Stimulated activated CD4-positive, alpha-beta T cell treated with anti-CD3 and anti-CD28 coated beads, TNF-alpha, amount 100 ng/mL, for 48 hours (primary cell): ENCODE measurements at regions not wholly inside any gene's neighbourhood (a gene's known extent, or its start where the extent isn't known, plus 50 kb on each side); places are given as distances from the start of the nearest gene placed in this dataset.
"Not testable (repeated sequence)": the region's sequence is repeated elsewhere in the genome, so short reads cannot be mapped to it uniquely, and the experiment has no call there.

Experiments
- DNase-seq, 3 donors: peaks; one replicate each; pipeline ENCODE4 v3.0.0-alpha.2; 2020; ENCODE audit warnings: low read depth in 3 of 3

DNA sequence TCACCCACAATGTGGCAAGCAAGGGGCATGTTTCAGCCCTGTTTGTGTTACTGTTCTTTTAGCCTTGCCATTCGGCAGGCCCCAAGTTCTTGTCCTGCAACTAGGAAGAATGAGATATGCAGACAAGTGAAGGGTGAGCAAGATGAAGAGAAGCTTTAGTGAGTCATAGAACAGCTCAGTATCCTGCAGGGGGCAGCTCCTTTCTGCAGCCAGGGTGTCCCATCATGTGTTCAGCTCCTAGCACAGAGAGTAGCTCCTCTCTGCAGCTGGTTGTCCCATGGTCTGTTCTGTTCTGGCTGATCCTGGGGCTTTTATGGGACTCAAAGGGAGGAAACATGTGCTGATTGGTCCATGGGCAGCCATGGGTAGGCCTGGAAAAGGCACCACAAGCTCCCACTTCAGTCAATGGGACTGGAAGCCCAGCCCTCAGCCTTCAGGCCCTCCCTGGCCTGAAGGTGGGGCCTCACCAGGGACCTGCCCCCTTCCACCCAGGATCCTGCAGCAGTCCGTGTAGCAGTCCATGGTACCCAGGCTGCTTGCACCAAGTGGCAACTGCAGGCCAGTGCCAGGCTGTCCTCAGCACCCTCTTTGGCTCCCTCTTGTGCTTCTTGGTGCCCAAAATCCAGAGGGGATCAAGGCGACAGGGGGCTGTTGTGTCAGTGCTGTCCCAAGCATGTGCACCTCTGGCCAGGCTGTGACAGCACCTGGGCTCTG lies 326.4 kb downstream of the NR4A2 start:
- no peak for DNase-seq

DNA sequence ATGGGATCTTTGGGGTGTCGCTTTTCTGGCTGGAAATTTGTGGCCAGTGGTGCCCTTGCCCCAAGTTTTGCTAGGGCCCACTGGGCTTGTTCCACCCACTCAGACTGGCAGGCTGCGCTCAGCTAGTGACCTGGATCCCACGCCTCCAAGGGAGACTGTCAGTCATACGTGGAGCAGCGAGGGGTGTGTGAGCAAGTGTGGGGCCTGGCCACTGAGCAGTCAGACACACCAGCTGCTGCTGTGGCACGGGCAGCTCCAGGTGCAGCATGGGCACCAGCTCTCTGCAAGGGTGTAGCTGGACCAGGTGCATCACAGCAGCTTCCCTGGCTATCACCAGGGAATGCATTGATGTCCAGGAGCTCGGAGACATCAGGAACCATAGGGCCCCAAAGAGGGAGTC lies 327.0 kb downstream of the NR4A2 start:
- no peak for DNase-seq

GRCh38 chr2:156004459-156004858 lies 328.1 kb downstream of the NR4A2 start:
- DNase-seq, result no peak

DNA sequence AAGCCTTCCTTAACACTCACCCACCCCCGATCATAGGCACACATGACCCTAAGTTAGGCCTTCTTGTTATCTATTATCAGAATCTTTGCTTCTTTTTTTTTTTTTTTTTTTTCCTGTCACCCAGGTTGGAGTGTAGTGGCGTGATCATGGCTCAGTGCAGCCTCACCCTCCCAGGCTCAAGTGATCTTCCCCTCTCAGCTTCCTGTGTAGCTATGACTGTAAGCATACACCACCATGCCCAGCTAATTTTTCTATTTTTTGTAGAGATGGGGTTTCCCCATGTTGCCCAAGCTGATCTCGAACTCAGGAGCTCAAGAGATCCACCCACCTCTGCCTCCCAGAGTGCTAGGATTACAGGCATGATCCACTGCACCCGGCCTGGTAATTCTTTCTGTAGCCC lies 328.7 kb downstream of the NR4A2 start:
- DNase-seq, result no peak

- DNase-seq, result no peak
Observed at GRCh38 chr2:156001851-156002250, 330.7 kb downstream of the NR4A2 start.

- no peak for DNase-seq
Observed at GRCh38 chr2:155997538-155997937, 335.0 kb downstream of the NR4A2 start.

- DNase-seq, result no peak
Observed at GRCh38 chr2:155994315-155994714, 338.2 kb downstream of the NR4A2 start.

DNA sequence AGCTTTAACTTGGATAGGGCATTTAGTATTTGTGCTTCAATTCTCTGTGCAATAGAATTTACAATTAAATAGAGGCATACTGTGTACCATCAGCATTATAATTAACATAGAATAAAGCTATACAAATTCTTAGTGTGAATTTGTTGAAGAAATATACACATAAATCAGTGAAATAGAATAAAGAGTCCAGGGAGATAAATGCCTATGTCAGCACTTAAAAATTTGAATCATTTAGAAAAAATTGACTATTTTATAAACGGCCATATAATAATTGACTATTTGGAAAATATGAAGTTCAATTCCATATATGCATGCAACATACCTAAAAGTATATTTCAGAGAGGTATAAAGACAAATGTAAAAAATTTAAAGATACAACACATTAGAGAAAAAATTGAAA lies 348.7 kb downstream of the NR4A2 start:
- no peak for DNase-seq

DNA sequence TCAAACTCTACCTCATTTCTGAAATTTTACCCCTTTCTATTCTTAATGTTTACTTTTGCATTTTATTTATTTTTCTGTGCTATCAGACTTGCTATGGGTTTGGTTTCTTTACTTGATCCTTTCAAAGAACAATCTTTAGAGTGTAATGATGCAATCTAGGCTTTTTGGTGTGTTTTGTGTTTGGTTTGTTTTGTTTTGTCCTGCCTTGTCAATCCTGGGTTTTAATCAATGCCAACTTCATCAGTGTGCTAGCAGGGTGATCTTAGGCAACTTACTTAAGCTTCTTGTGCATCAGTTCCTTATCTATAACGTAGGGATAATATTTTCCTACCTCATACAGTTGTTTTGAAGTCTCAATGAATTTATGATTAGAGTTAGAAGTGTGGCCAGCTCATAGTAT lies 350.4 kb downstream of the NR4A2 start:
- no peak for DNase-seq

DNA sequence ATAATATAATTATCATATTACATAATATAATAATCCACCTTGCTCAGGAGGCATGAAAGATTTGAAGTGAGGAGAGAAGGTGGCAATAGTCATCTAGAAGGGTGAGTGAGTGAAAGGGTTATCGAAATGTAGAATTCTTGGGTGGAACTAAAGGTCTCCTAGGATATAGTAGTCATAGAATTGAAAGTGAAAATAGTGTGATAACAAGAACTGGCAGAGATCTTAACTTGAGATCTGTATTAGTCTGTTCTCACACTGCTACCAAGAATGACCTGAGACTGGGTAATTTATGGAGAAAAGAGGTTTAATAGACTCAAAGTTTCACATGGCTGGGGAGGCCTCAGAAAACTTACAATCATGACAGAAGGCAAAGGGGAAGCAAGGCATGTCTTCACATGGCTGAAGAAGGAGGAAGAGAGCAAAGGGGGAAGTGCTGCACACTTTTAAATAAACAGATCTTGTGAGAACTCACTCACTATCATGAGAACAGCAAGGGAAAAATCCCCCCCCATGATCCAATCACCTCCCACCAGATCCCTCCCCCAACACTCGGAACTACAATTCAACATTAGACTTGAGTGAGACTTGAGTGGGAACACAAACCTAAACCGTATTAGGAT lies 351.5 kb downstream of the NR4A2 start:
- no peak for DNase-seq

GRCh38 chr2:155975734-155976133 lies 356.8 kb downstream of the NR4A2 start:
- no peak for DNase-seq

GRCh38 chr2:155972916-155973315 lies 359.6 kb downstream of the NR4A2 start:
- DNase-seq, result no peak

DNA sequence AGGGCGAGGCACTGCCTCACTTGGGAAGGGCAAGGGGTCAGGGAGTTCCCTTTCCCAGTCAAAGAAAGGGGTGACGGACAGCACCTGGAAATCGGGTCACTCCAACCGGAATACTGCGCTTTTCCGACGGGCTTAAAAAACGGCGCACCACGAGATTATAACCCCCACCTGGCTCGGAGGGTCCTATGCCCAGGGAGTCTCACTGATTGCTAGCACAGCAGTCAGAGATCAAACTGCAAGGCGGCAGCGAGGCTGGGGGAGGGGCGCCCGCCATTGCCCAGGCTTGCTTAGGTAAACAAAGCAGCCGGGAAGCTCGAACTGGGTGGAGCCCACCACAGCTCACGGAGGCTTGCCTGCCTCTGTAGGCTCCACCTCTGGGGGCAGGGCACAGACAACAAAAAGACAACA lies 366.5 kb downstream of the NR4A2 start:
- not testable (repeated sequence) for DNase-seq

- DNase-seq, result no peak
Observed at GRCh38 chr2:155965415-155966063, 367.0 kb downstream of the NR4A2 start.

GRCh38 chr2:155961641-155962040 lies 370.9 kb downstream of the NR4A2 start:
- DNase-seq, result no peak

DNA sequence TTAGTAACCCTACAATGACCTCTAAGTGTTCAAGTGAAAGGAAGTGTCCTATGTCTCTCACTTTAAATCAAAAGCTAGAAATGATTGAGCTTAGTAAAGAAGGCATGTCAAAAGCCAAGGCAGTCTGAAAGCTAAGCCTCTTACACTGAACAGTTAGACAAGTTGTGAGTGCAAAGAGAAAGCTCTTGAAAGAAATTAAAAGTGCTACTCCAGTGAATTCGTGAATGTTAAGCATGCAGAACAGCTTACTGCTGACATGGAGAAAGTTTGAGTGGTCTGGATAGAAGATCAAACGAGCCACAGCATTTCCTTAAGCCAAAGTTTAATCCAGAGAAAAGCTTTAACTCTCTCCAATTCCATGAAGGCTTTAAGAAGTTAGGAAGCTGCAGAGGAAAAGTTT lies 373.7 kb downstream of the NR4A2 start:
- no peak for DNase-seq

DNA sequence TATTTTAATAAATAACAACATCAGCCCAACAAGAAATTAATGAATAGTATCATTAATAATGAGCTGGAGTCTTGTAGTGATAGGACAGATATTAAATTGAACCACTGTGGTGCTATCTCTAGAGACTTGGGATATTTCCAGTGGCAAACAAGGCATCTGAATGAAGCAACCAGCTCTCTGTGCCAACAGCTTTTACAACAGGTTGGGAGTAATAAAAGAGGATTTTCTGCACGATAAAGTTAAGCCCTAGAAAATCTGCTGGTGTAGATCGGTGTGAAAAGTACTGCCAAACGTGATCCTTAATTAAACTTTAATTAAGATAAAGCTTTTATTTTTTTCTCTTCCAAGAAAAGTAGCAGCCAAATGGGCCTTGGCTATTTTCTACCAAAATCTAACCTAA lies 385.5 kb downstream of the NR4A2 start:
- DNase-seq, result no peak

DNA sequence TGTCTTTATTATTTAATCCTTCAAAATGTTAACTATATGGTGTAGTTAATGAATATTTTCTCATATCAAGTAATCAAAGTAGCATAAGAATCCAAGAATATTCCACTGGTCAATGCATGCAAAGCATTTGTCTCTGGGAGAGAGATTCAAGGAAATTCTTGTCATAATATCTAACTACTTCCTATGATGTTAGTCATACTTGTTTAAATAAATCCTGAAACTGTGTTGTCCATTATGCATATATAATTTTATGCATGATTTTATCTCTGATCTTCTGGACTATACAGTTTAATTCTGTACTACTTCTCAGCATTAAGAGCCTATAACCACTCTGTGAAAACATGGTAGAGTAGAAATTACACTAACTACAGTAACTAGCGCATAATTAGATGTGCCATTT lies 388.3 kb downstream of the NR4A2 start:
- no peak for DNase-seq

- no peak for DNase-seq
Observed at GRCh38 chr2:155930312-155930711, 402.2 kb downstream of the NR4A2 start.

- DNase-seq, result no peak
Observed at GRCh38 chr2:155917380-155917779, 415.1 kb downstream of the NR4A2 start.

DNA sequence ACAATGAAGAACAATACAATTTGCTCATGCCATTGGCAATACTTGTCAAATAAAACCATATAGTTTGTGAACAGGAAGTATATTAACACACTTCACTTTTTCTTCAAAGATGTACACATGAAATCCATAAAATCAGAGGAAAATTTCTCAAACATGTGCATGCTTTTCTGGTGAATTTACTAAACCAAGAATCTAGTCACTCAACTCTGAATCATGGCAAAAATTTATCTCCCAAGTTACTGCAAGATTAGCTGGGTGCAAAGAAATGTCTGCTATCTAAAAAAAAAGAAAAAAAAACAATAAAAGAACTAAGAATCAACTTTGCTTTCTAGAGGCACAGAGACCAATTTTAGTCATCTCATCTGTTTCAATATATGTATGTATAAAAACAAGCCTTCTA lies 419.2 kb downstream of the NR4A2 start:
- DNase-seq, result no peak

- no peak for DNase-seq
Observed at GRCh38 chr2:155908567-155908966, 424.0 kb downstream of the NR4A2 start.

DNA sequence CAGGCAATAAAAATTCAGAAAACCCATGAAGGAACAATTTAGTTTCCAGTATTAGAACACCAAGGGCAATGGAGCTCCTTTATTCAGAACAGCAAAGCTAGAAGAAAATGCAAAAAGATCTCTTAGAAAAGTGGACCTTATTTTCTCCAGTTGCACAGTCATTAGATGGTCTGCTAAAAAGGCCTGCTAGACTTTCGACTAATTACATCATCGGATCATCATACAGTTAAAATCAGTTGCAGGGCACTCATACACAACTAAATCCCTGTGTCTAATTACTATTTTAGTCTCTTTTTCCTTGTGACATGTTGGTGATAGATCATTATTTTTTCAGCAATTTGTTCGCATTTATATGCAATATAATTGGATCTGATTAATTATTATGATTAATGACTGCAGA lies 425.3 kb downstream of the NR4A2 start:
- DNase-seq, result no peak
